CD14-positive monocyte (primary cell): ENCODE measurements at regions not wholly inside any gene's neighbourhood (a gene's known extent, or its start where the extent isn't known, plus 50 kb on each side); places are given as distances from the start of the nearest gene placed in this dataset.
A peak's percentile ranks its signal among the peaks of the same experiment; 100 is the strongest.

Experiments
- DNase-seq, 3 donors: peaks; one replicate each; pipeline ENCODE4 v3.0.0-alpha.2; 2011 to 2022
- H2AFZ ChIP-seq: 2 replicates; pipeline ENCODE4 v1.6.0; 2012; ENCODE audit warnings: mild to moderate bottlenecking, low read depth, low read length, inconsistent platforms; ENCODE audit not compliant: insufficient read depth, poor library complexity, severe bottlenecking
- H3K27ac ChIP-seq, 2 donors: 1 replicate in 1 of 2; 2 replicates in 1 of 2; pipeline ENCODE4 v1.5.1; 2012 to 2013; ENCODE audit warnings: low read length in 2 of 2, control low read depth in 1 of 2, inconsistent platforms in 1 of 2, low read depth in 1 of 2, mild to moderate bottlenecking in 1 of 2
- H3K27me3 ChIP-seq, 2 donors: one replicate each; pipeline versions ENCODE4 v1.6.0 to v1.6.1; 2011 to 2013; ENCODE audit warnings: low read length in 2 of 2; ENCODE audit not compliant: control insufficient read depth in 2 of 2, insufficient read depth in 2 of 2
- H3K36me3 ChIP-seq, 2 donors: replicated peaks in 1 of 2; 1 replicate in 1 of 2; 2 replicates in 1 of 2; pipeline versions ENCODE4 v1.5.1 to v1.6.1; 2012 to 2013; ENCODE audit warnings: low read length in 2 of 2, control low read depth in 1 of 2, inconsistent platforms in 1 of 2, mild to moderate bottlenecking in 1 of 2; ENCODE audit not compliant: insufficient read depth in 2 of 2, control insufficient read depth in 1 of 2
- H3K4me1 ChIP-seq, 2 donors: 1 replicate in 1 of 2; 2 replicates in 1 of 2; pipeline versions ENCODE4 v1.5.1 to v1.6.1; 2012 to 2013; ENCODE audit warnings: low read length in 2 of 2, control low read depth in 1 of 2, inconsistent platforms in 1 of 2, mild to moderate bottlenecking in 1 of 2, moderate library complexity in 1 of 2; ENCODE audit not compliant: insufficient read depth in 2 of 2, control insufficient read depth in 1 of 2
- H3K4me2 ChIP-seq: replicated peaks from 2 replicates; pipeline ENCODE3; 2012; ENCODE audit warnings: low read length, moderate library complexity, mild to moderate bottlenecking; ENCODE audit not compliant: poor library complexity, severe bottlenecking; ENCODE audit errors: extremely low read depth
- H3K4me3 ChIP-seq, 3 experiments: fragments of 200-600 bp in 1 of 3; sonication (generic) in 1 of 3; replicated peaks in 1 of 3; 1 replicate in 2 of 3; 2 replicates in 1 of 3; pipeline ENCODE4 v1.5.1; 2011 to 2013; ENCODE audit warnings: low read length in 3 of 3, mild to moderate bottlenecking in 3 of 3, control low read depth in 2 of 3, low read depth in 2 of 3, inconsistent platforms in 1 of 3, moderate library complexity in 1 of 3
- H3K79me2 ChIP-seq: 2 replicates; pipeline ENCODE4 v1.6.0; 2012; ENCODE audit warnings: mild to moderate bottlenecking, control low read depth, inconsistent platforms, low read length, moderate library complexity; ENCODE audit not compliant: insufficient read depth
- H3K9ac ChIP-seq: 2 replicates; pipeline ENCODE4 v1.6.0; 2017; ENCODE audit warnings: low read length, mild to moderate bottlenecking; ENCODE audit not compliant: insufficient read depth, poor library complexity, severe bottlenecking
- H3K9me3 ChIP-seq, 2 donors: replicated peaks in 1 of 2; 1 replicate in 1 of 2; 2 replicates in 1 of 2; pipeline versions ENCODE4 v1.5.1 to v1.6.1; 2012 to 2013; ENCODE audit warnings: low read length in 2 of 2, control low read depth in 1 of 2; ENCODE audit not compliant: control insufficient read depth in 1 of 2, insufficient read depth in 1 of 2
- H4K20me1 ChIP-seq: 2 replicates; pipeline ENCODE4 v1.6.0; 2012; ENCODE audit warnings: mild to moderate bottlenecking, low read length, control low read depth, moderate library complexity; ENCODE audit not compliant: insufficient read depth
- H3K27ac Mint-ChIP-seq, 7 donors: one replicate each; pipeline ENCODE4 v1.8.0; 2020; ENCODE audit warnings: mild to moderate bottlenecking in 7 of 7, mixed read lengths in 7 of 7, moderate library complexity in 6 of 7, inconsistent platforms in 2 of 7
- H3K27me3 Mint-ChIP-seq, 3 donors: one replicate each; pipeline ENCODE4 v1.8.0; 2021 to 2022; ENCODE audit warnings: low read depth in 3 of 3, mild to moderate bottlenecking in 3 of 3, mixed read lengths in 3 of 3, moderate library complexity in 3 of 3, inconsistent platforms in 1 of 3
- H3K36me3 Mint-ChIP-seq, 2 donors: one replicate each; pipeline ENCODE4 v1.8.0; 2020; ENCODE audit warnings: mixed read lengths in 2 of 2, inconsistent platforms in 1 of 2, mild to moderate bottlenecking in 1 of 2
- H3K4me1 Mint-ChIP-seq: one replicate; pipeline ENCODE4 v1.8.0; 2020; ENCODE audit warnings: mild to moderate bottlenecking, mixed read lengths
- H3K4me3 Mint-ChIP-seq, 2 donors: one replicate each; pipeline ENCODE4 v1.8.0; 2020; ENCODE audit warnings: mild to moderate bottlenecking in 2 of 2, mixed read lengths in 2 of 2, moderate library complexity in 1 of 2
- H3K9me3 Mint-ChIP-seq, 7 donors: one replicate each; pipeline ENCODE4 v1.8.0; 2020 to 2022; ENCODE audit warnings: mixed read lengths in 7 of 7, mild to moderate bottlenecking in 6 of 7, moderate library complexity in 6 of 7, inconsistent platforms in 2 of 7
- CTCF ChIP-seq: fragments of 200-600 bp; IDR thresholded peaks from one replicate; pipeline ENCODE4 v1.8.0; 2022; ENCODE audit warnings: antibody characterized with exemption, mild to moderate bottlenecking
- WGBS: methylation state at CpG from one replicate; pipeline ENCODE4 v1.1.5; 2013; ENCODE audit warnings: missing lambda C conversion rate; ENCODE audit not compliant: insufficient coverage; 5-methylcytosine and 5-hydroxymethylcytosine counted together
- intact Hi-C, 2 donors: fragments of 100-400 bp; cut with micrococcal nuclease; formaldehyde crosslinking; loops; one replicate each; pipeline versions ENCODE4 v1.15.0 to v1.15.1; 2023

- no peaks in the 10 kb centered on the region for H3K9me3 ChIP-seq
- H4K20me1 ChIP-seq = no peaks in the 10 kb centered on the region
- no peaks in the 10 kb centered on the region for H3K79me2 ChIP-seq
- no peak overlapping the region for H3K27ac Mint-ChIP-seq
- no peak overlapping the region for H3K9ac ChIP-seq
- no peaks in the 10 kb centered on the region for H3K4me1 ChIP-seq
- H3K4me2 ChIP-seq = no peak overlapping the region
- intact Hi-C loops = no loop called here
- no peak overlapping the region for H3K27ac ChIP-seq
- no peaks in the 10 kb centered on the region for H3K36me3 Mint-ChIP-seq
- H3K4me3 ChIP-seq = no peak overlapping the region
- no peaks in the 10 kb centered on the region for H3K4me1 Mint-ChIP-seq
- TF ChIP-seq CTCF = no peak
- peaks cover 0 to 7% (median 0%) of the 10 kb centered on the region in 7 donors for H3K9me3 Mint-ChIP-seq
- no peaks in the 10 kb centered on the region for H3K36me3 ChIP-seq
- no peaks in the 10 kb centered on the region for H3K27me3 ChIP-seq
- H3K4me3 Mint-ChIP-seq = no peak overlapping the region
- WGBS = 97% methylated on average over 8 of the region's 13 CpGs
- peaks cover 3 to 4% (median 4%) of the 10 kb centered on the region in 3 donors for H3K27me3 Mint-ChIP-seq
- DNase-seq = no peak
- no peak overlapping the region for H2AFZ ChIP-seq
Observed at GRCh38 chr6:164022632-164023031, 608.1 kb downstream of the QKI start.

- Histone ChIP-seq H3K9ac (no peak overlapping the region), H3K79me2 (no peaks in the 10 kb centered on the region), H3K27me3 (no peaks in the 10 kb centered on the region), H3K4me3 (no peak overlapping the region), H4K20me1 (no peaks in the 10 kb centered on the region), H3K27ac (no peak overlapping the region), H3K36me3 (no peaks in the 10 kb centered on the region), H2AFZ (no peak overlapping the region), H3K4me2 (no peak overlapping the region), H3K9me3 (no peaks in the 10 kb centered on the region), H3K4me1 (no peaks in the 10 kb centered on the region)
- no peak for DNase-seq
- intact Hi-C loops = no loop called here
- TF ChIP-seq CTCF = no peak
- peak overlapping the region in 1 of 7 donors; percentile 31 for H3K27ac Mint-ChIP-seq
- H3K36me3 Mint-ChIP-seq = no peaks in the 10 kb centered on the region
- peak overlapping the region in 1 of 2 donors; percentile 27 for H3K4me3 Mint-ChIP-seq
- WGBS = 68% methylated on average over 8 of the region's 14 CpGs
- no peaks in the 10 kb centered on the region for H3K4me1 Mint-ChIP-seq
- H3K9me3 Mint-ChIP-seq = peaks cover 0 to 9% (median 1%) of the 10 kb centered on the region in 7 donors
- H3K27me3 Mint-ChIP-seq = peaks cover 3 to 4% (median 4%) of the 10 kb centered on the region in 3 donors
Observed at GRCh38 chr6:164021589-164022250, 607.2 kb downstream of the QKI start.
